Stomach (tissue), 4 donors: ENCODE measurements at regions not wholly inside any gene's neighbourhood (a gene's known extent, or its start where the extent isn't known, plus 50 kb on each side); places are given as distances from the start of the nearest gene placed in this dataset.
"Not testable (repeated sequence)": the region's sequence is repeated elsewhere in the genome, so short reads cannot be mapped to it uniquely, and the experiment has no call there.

Experiments
- EP300 ChIP-seq: sonication (generic); formaldehyde crosslinking; IDR thresholded peaks from one replicate; pipeline ENCODE4 v1.6.1; 2017; ENCODE audit warnings: antibody characterized with exemption
- POLR2A ChIP-seq, 4 donors: fragments of 450-650 bp; IDR thresholded peaks; one replicate each; pipeline ENCODE4 v1.6.1; 2016; ENCODE audit warnings: antibody characterized with exemption in 4 of 4, control low read depth in 2 of 4, mild to moderate bottlenecking in 1 of 4, moderate library complexity in 1 of 4
- TF ChIP-seq, protein P1 (sequence below), 7 experiments: fragments of 450-650 bp in 4 of 7; fragments of 200-600 bp in 3 of 7; sonication (generic) in 3 of 7; IDR thresholded peaks; one replicate each; pipeline ENCODE4 v1.5.1; 2016 to 2019; ENCODE audit warnings: antibody characterized with exemption in 7 of 7, control low read depth in 2 of 7, mild to moderate bottlenecking in 1 of 7

DNA sequence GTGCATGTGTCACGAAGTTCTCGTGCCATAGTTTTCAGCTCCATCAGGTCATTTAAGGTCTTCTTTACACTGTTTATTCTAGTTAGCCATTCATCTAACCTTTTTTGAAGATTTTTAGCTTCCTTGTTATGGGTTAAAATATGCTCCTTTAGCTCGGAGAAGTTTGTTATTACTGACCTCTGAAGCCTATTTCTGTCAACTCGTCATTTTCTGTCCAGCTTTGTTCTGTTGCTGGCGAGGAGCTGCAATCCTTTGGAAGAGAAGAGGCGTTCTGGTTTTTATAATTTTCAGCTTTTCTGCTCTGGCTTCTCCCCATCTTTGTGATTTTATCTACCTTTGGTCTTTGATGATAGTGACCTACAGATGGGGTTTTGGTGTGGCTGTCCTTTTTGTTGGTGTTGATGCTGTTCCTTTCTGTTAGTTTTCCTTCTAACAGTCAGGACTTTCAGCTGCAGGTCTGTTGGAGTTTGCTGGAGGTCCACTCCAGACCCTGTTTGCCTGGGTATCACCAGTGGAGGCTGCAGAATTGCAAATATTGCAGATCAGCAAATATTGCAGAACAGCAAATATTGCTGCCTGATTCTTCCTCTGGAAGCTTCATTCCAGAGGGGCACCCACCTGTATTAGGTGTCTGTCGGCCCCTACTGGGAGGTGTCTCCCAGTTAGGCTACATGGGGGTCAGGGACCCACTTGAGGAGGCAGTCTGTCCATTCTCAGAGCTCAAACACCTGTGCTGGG, 157.7 kb upstream of the ITGA6 start:
- TF ChIP-seq, protein P1, sequence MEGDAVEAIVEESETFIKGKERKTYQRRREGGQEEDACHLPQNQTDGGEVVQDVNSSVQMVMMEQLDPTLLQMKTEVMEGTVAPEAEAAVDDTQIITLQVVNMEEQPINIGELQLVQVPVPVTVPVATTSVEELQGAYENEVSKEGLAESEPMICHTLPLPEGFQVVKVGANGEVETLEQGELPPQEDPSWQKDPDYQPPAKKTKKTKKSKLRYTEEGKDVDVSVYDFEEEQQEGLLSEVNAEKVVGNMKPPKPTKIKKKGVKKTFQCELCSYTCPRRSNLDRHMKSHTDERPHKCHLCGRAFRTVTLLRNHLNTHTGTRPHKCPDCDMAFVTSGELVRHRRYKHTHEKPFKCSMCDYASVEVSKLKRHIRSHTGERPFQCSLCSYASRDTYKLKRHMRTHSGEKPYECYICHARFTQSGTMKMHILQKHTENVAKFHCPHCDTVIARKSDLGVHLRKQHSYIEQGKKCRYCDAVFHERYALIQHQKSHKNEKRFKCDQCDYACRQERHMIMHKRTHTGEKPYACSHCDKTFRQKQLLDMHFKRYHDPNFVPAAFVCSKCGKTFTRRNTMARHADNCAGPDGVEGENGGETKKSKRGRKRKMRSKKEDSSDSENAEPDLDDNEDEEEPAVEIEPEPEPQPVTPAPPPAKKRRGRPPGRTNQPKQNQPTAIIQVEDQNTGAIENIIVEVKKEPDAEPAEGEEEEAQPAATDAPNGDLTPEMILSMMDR (IDR thresholded peaks at IDR 0.05): not testable (repeated sequence)
- not testable (repeated sequence) for TF ChIP-seq EP300; POLR2A (IDR thresholded peaks at IDR 0.05)
